Activated T-helper 1 cell treated with anti-CD3 and anti-CD28 coated beads, Interleukin-12 subunit alpha, Interleukin-12 subunit beta, Interleukin-2, Interleukin-4 antibody, amounts not matched to agents 30 ng/mL and 10 ng/mL and 1 ng/mL, durations not matched to agents 14 hours and 24 hours and 36 hours (primary cell): ENCODE measurements at regions not wholly inside any gene's neighbourhood (a gene's known extent, or its start where the extent isn't known, plus 50 kb on each side); places are given as distances from the start of the nearest gene placed in this dataset.

Source experiments
- DNase-seq: peaks from one replicate; pipeline ENCODE4 v3.0.0; 2021; ENCODE audit warnings: low spot score
- H3K27ac Mint-ChIP-seq: one replicate; pipeline ENCODE4 v1.8.0; 2021; ENCODE audit warnings: mild to moderate bottlenecking, mixed read lengths
- H3K27me3 Mint-ChIP-seq: one replicate; pipeline ENCODE4 v1.8.0; 2022; ENCODE audit warnings: mild to moderate bottlenecking, moderate library complexity, mixed read lengths; ENCODE audit not compliant: insufficient read depth
- H3K36me3 Mint-ChIP-seq: one replicate; pipeline ENCODE4 v1.8.0; 2021; ENCODE audit warnings: low read depth, mixed read lengths
- H3K4me1 Mint-ChIP-seq: one replicate; pipeline ENCODE4 v1.8.0; 2021; ENCODE audit warnings: low read depth, mixed read lengths
- H3K4me3 Mint-ChIP-seq: one replicate; pipeline ENCODE4 v1.8.0; 2021; ENCODE audit warnings: mild to moderate bottlenecking, moderate library complexity, mixed read lengths
- H3K9me3 Mint-ChIP-seq: one replicate; pipeline ENCODE4 v1.8.0; 2021; ENCODE audit warnings: mixed read lengths
- intact Hi-C: fragments of 100-400 bp; cut with micrococcal nuclease; formaldehyde crosslinking; loops from one replicate; pipeline ENCODE4 v1.15.1; 2024

- Mint-ChIP-seq H3K36me3 (no peaks in the 10 kb centered on the region), H3K9me3 (no peaks in the 10 kb centered on the region), H3K27me3 (no peaks in the 10 kb centered on the region), H3K4me1 (no peaks in the 10 kb centered on the region), H3K4me3 (no peak overlapping the region), H3K27ac (no peak overlapping the region)
- DNase-seq: no peak
- intact Hi-C loops: no loop called here
Observed at GRCh38 chrX:121208563-121208962, 161.2 kb downstream of the GLUD2 start.

DNA sequence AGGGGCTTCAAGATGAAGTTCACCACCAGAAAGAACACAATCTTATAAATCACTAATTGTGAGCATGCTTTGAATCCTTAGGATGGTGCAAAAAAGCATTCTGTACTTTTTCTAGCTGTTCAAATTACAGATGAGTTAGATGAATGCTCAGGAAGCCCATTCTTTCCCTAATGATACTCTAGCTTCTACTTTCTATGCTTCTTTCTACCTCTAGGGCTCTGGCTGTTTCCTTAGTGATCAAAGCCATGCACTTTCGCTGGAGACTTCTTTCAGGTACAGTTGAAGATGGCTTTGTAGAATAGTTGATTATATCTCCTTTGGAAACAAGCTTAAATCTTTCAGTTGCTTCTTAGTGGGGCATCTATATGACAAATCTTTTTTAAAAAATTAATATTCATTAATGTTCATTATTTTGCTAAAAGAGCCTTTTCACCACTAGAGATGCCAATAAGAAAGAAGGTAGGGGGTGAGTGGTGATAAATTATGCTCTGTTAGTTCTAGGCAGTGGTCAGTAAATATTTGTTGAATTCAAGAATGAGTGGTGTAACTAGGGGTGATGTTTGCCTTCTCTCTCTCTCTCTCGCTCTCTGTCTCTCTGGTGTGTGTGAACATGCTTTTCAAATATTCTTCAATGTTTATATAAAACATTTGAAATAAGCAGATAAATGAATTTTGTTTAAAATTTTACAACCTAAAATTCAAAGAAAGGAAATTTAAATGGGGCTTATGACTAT, 169.4 kb downstream of the GLUD2 start:
- no peak overlapping the region for H3K4me3 Mint-ChIP-seq
- no peaks in the 10 kb centered on the region for H3K27me3 Mint-ChIP-seq
- no peaks in the 10 kb centered on the region for H3K9me3 Mint-ChIP-seq
- no peak overlapping the region for H3K27ac Mint-ChIP-seq
- H3K36me3 Mint-ChIP-seq: no peaks in the 10 kb centered on the region
- DNase-seq: no peak
- no peaks in the 10 kb centered on the region for H3K4me1 Mint-ChIP-seq
- intact Hi-C loops: no loop called here

GRCh38 chrX:121221322-121221977, 174.0 kb downstream of the GLUD2 start:
- intact Hi-C loops: no loop called here
- DNase-seq: no peak
- no peaks in the 10 kb centered on the region for H3K4me1 Mint-ChIP-seq
- no peaks in the 10 kb centered on the region for H3K9me3 Mint-ChIP-seq
- no peak overlapping the region for H3K27ac Mint-ChIP-seq
- H3K27me3 Mint-ChIP-seq: no peaks in the 10 kb centered on the region
- no peaks in the 10 kb centered on the region for H3K36me3 Mint-ChIP-seq
- no peak overlapping the region for H3K4me3 Mint-ChIP-seq

GRCh38 chrX:121227888-121228287, 180.5 kb downstream of the GLUD2 start:
- no peak overlapping the region for H3K4me3 Mint-ChIP-seq
- no peaks in the 10 kb centered on the region for H3K27me3 Mint-ChIP-seq
- no peaks in the 10 kb centered on the region for H3K9me3 Mint-ChIP-seq
- DNase-seq: no peak
- H3K36me3 Mint-ChIP-seq: no peaks in the 10 kb centered on the region
- H3K4me1 Mint-ChIP-seq: no peaks in the 10 kb centered on the region
- intact Hi-C loops: no loop called here
- no peak overlapping the region for H3K27ac Mint-ChIP-seq

DNA sequence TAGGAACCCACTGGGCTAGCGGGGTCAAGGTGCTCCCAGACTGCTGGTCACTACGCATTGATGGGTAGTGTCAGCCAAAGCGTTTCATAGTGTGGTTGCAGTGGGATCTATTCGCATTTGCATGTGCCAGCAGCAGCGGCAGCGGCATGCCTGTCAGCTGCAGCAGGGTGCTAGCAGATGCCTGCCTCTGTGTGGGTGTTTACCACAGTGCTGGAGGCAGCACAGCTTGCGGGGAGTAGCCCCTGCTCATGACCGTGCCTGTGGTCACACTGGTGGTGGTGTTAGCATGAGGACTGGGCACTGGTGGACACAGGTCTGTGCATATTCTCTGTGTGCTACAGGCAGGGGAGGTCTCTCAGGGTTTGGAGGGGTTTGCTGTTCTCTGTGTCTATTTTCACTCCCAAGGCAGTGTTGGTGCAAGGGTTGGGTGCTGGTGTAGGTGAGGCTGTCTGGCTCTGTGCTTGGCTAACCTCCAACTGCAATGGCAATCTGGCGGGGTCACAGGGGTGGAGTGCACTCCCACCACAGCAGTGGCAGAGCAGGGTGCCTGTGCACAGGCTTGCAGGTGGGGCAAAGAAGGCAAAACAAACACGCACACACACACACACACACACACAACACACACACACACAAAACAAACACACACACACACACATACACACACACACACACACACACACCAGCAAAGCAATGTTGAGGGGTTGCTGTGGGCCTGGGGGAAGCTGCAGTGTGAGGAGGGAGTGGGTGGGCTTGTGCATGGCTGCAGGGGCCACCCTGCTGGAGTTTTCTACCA, 184.4 kb downstream of the GLUD2 start:
- no peak for DNase-seq
- H3K9me3 Mint-ChIP-seq: no peaks in the 10 kb centered on the region
- H3K27ac Mint-ChIP-seq: no peak overlapping the region
- intact Hi-C loops: no loop called here
- H3K4me1 Mint-ChIP-seq: no peaks in the 10 kb centered on the region
- H3K4me3 Mint-ChIP-seq: no peak overlapping the region
- H3K36me3 Mint-ChIP-seq: no peaks in the 10 kb centered on the region
- no peaks in the 10 kb centered on the region for H3K27me3 Mint-ChIP-seq

DNA sequence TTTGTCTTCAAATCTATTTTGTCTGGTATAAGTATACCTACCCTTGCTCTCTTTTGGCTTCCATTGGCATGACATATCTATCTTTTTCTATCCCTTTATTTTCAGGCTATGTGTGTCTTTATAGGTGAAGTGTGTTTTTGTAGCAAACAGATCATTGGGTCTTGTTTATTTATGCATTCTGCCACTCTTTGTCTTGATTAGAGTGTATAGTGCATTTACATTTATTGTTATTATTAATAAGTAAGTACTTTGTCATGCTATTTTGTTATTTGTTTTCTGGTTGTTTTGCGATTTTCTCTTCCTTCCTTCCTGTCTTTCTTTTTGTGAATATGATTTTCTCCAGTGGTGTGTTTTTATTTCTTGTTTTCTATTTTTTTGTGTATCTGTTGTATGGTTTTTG, 188.6 kb downstream of the GLUD2 start:
- Mint-ChIP-seq H3K27me3 (no peaks in the 10 kb centered on the region), H3K4me3 (no peak overlapping the region), H3K4me1 (no peaks in the 10 kb centered on the region), H3K27ac (no peak overlapping the region), H3K36me3 (no peaks in the 10 kb centered on the region), H3K9me3 (no peaks in the 10 kb centered on the region)
- DNase-seq: no peak
- intact Hi-C loops: no loop called here

DNA sequence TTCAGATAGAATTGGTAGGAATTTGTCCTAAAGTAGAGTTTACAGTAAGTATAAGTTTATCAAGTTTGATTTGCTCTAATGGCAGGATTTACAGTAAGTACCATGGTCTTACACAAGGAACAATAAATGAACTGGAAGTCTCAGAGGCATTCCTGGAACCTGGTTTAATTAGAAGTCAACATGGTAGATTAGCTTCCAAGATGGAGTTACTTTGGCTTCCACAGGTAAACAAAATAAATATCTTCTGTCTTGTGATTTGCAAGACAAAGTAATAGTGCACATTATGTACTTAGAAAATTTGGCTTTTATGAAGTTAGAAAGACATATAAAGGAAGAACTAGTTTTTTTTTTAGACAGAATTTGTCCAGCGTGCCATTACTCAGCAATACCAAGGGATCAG, 190.7 kb downstream of the GLUD2 start:
- Mint-ChIP-seq H3K27ac (no peak overlapping the region), H3K27me3 (no peaks in the 10 kb centered on the region), H3K9me3 (no peaks in the 10 kb centered on the region), H3K4me1 (no peaks in the 10 kb centered on the region), H3K36me3 (no peaks in the 10 kb centered on the region), H3K4me3 (no peak overlapping the region)
- no peak for DNase-seq
- intact Hi-C loops: no loop called here

GRCh38 chrX:121244511-121244910, 197.1 kb downstream of the GLUD2 start:
- H3K27ac Mint-ChIP-seq: no peak overlapping the region
- intact Hi-C loops: loop anchor here (5.0 kb wide), 1 partner anchor 63 kb away; no protein-coding TSS in a partner anchor
- H3K4me1 Mint-ChIP-seq: no peaks in the 10 kb centered on the region
- H3K27me3 Mint-ChIP-seq: no peaks in the 10 kb centered on the region
- H3K9me3 Mint-ChIP-seq: no peaks in the 10 kb centered on the region
- no peak for DNase-seq
- no peak overlapping the region for H3K4me3 Mint-ChIP-seq
- no peaks in the 10 kb centered on the region for H3K36me3 Mint-ChIP-seq

GRCh38 chrX:121245763-121246162, 198.4 kb downstream of the GLUD2 start:
- Mint-ChIP-seq H3K27me3 (no peaks in the 10 kb centered on the region), H3K4me1 (no peaks in the 10 kb centered on the region), H3K4me3 (no peak overlapping the region), H3K9me3 (no peaks in the 10 kb centered on the region), H3K36me3 (no peaks in the 10 kb centered on the region), H3K27ac (no peak overlapping the region)
- DNase-seq: no peak
- intact Hi-C loops: no loop called here

GRCh38 chrX:121254336-121254735, 206.9 kb downstream of the GLUD2 start:
- DNase-seq: no peak
- Mint-ChIP-seq H3K4me3 (no peak overlapping the region), H3K36me3 (no peaks in the 10 kb centered on the region)

DNA sequence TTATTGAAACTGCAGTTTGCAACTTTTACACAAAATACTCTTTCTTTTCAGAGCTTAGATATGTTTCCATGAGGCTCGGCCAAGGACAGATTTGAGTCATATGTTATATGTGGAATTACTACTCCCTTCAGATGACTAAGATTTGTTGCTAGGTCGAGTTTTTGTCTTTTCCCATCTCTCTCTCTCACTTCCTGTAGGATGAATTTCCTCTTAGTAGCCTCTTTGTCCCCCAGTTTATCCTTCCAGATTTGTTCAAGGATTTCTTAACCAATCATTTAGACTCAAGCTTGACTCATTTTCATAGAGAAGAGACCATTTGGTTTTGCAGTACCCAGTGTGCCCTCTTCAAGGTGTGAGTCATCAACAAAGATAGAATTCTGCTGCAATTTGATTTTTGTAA, 209.2 kb downstream of the GLUD2 start:
- no peaks in the 10 kb centered on the region for H3K27me3 Mint-ChIP-seq
- no peak overlapping the region for H3K27ac Mint-ChIP-seq
- no peak for DNase-seq
- intact Hi-C loops: loop anchor here (1.0 to 5.0 kb wide), 3 partner anchors 52 to 459 kb away; no protein-coding TSS in a partner anchor
- no peaks in the 10 kb centered on the region for H3K36me3 Mint-ChIP-seq
- H3K9me3 Mint-ChIP-seq: no peaks in the 10 kb centered on the region
- no peak overlapping the region for H3K4me3 Mint-ChIP-seq
- no peaks in the 10 kb centered on the region for H3K4me1 Mint-ChIP-seq

More at GRCh38 chrX:121254336-121254735, 206.9 kb downstream of the GLUD2 start:
- Mint-ChIP-seq H3K27ac (no peak overlapping the region), H3K27me3 (no peaks in the 10 kb centered on the region), H3K4me1 (no peaks in the 10 kb centered on the region), H3K9me3 (no peaks in the 10 kb centered on the region)
- intact Hi-C loops: no loop called here

- Mint-ChIP-seq H3K4me3 (no peak overlapping the region), H3K4me1 (no peaks in the 10 kb centered on the region), H3K27ac (no peak overlapping the region), H3K27me3 (no peaks in the 10 kb centered on the region), H3K36me3 (no peaks in the 10 kb centered on the region), H3K9me3 (no peaks in the 10 kb centered on the region)
- intact Hi-C loops: loop anchor here (5.0 kb wide), 1 partner anchor 461 kb away; no protein-coding TSS in a partner anchor
- no peak for DNase-seq
Observed at GRCh38 chrX:121258545-121258944, 211.1 kb downstream of the GLUD2 start.

GRCh38 chrX:121259170-121259569, 211.8 kb downstream of the GLUD2 start:
- intact Hi-C loops: loop anchor here (5.0 kb wide), 1 partner anchor 462 kb away; no protein-coding TSS in a partner anchor
- no peaks in the 10 kb centered on the region for H3K4me1 Mint-ChIP-seq

More at GRCh38 chrX:121259170-121259569, 211.8 kb downstream of the GLUD2 start:
- Mint-ChIP-seq H3K27ac (no peak overlapping the region), H3K4me3 (no peak overlapping the region), H3K36me3 (no peaks in the 10 kb centered on the region), H3K9me3 (no peaks in the 10 kb centered on the region), H3K27me3 (no peaks in the 10 kb centered on the region)
- DNase-seq: no peak
